ENCODE measurements at regions not wholly inside any gene's neighbourhood (a gene's known extent, or its start where the extent isn't known, plus 50 kb on each side); places are given as distances from the start of the nearest gene placed in this dataset.

GRCh38 chr4:187656959-187657358, 338.6 kb upstream of the ZFP42 start:
- no peak for TF ChIP-seq CTCF (optimal IDR thresholded peaks at IDR 0.05 in 1 of 3, IDR thresholded peaks at IDR 0.05 in 1 of 3, conservative IDR thresholded peaks at IDR 0.05 in 1 of 3; ENCODE audit: extremely low read depth in 1 of 3, insufficient read depth in 2 of 3, low read length in 3 of 3)
- no peak for TF ChIP-seq EZH2 (IDR thresholded peaks at IDR 0.05; ENCODE audit: low read length)
